Loucy (cell line): ENCODE measurements at regions not wholly inside any gene's neighbourhood (a gene's known extent, or its start where the extent isn't known, plus 50 kb on each side); places are given as distances from the start of the nearest gene placed in this dataset.

Experiments used
- EZH2phosphoT487 ChIP-seq: fragments of 200-600 bp; IDR thresholded peaks from 2 replicates; pipeline ENCODE4 v1.6.1; 2018; ENCODE audit warnings: antibody characterized with exemption, mild to moderate bottlenecking, moderate library complexity, borderline replicate concordance
- TF ChIP-seq, protein P1 (sequence below): fragments of 200-600 bp; sonication (generic); conservative IDR thresholded peaks from 2 replicates; pipeline ENCODE4 v1.5.1; 2014; ENCODE audit warnings: mild to moderate bottlenecking, antibody characterized with exemption, low read length

DNA sequence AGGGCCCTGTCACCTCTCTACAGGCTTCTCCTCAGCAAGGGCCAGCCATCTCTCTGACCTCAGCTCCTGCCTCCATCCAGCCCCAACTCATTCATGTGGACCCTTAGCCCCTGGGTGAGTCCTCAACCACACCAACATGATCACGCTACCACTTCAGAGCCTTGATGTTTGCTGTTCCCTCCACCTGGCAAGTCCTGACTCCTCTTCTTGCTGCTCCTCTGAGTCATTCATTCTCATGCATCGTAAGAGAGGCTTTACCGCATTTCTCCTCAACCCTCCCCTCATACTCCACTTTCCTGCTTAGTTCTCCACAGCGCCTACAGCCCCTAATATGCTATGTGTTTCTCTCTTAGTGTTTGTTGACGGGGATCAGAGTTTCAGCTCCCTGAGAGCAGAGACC is 99.9 kb downstream of the C17orf67 start:
- TF ChIP-seq, protein P1, sequence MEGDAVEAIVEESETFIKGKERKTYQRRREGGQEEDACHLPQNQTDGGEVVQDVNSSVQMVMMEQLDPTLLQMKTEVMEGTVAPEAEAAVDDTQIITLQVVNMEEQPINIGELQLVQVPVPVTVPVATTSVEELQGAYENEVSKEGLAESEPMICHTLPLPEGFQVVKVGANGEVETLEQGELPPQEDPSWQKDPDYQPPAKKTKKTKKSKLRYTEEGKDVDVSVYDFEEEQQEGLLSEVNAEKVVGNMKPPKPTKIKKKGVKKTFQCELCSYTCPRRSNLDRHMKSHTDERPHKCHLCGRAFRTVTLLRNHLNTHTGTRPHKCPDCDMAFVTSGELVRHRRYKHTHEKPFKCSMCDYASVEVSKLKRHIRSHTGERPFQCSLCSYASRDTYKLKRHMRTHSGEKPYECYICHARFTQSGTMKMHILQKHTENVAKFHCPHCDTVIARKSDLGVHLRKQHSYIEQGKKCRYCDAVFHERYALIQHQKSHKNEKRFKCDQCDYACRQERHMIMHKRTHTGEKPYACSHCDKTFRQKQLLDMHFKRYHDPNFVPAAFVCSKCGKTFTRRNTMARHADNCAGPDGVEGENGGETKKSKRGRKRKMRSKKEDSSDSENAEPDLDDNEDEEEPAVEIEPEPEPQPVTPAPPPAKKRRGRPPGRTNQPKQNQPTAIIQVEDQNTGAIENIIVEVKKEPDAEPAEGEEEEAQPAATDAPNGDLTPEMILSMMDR, result no peak
- no peak for TF ChIP-seq EZH2phosphoT487
